ENCODE measurements at regions not wholly inside any gene's neighbourhood (a gene's known extent, or its start where the extent isn't known, plus 50 kb on each side); places are given as distances from the start of the nearest gene placed in this dataset.

DNA sequence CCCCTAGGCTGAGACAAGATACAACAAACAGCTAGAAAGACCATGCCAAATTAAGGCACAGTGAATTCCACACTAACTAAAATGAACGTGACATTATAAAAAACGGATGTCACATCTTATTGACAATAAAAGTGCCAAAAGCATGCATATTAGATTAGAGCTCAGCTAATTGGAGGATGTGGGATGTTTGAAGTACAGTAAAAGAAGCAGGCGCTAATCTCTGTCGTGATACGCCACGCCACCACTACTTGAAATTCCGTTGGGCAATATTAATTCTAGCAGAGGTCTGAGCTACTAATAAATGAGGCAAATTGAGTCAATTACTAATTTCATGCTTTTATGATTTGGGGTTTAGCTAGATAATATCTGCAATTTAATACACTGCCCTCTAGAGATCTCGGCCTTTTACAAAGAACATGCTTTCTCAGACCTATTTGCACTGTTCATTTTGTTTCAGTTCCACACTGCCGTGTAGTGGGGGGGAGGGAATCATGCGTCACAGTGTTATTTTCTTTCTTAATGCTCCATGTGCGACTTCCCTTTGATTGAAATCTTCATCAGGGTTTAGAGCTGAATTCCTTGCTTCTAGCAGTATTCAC, 52.9 kb upstream of the ROBO2 start:
- TF ChIP-seq PAX5 (IDR thresholded peaks at IDR 0.05; ENCODE audit: insufficient read depth, low read length, severe bottlenecking) (no peak), POLR2AphosphoS5 (IDR thresholded peaks at IDR 0.05; ENCODE audit: low read depth, low read length) (no peak), POU2F2 (IDR thresholded peaks at IDR 0.05; ENCODE audit: low read depth, low read length) (no peak), POLR2A (IDR thresholded peaks at IDR 0.05; ENCODE audit: low read depth, low read length) (no peak), SPI1 (IDR thresholded peaks at IDR 0.05; ENCODE audit: low read depth, low read length) (no peak), TAF1 (IDR thresholded peaks at IDR 0.05; ENCODE audit: low read depth, low read length) (no peak)
- FAIRE-seq: no peak
- no peak for DNase-seq (ENCODE audit: insufficient read length, low spot score)
